ENCODE measurements at regions not wholly inside any gene's neighbourhood (a gene's known extent, or its start where the extent isn't known, plus 50 kb on each side); places are given as distances from the start of the nearest gene placed in this dataset.
"Not testable (repeated sequence)": the region's sequence is repeated elsewhere in the genome, so short reads cannot be mapped to it uniquely, and the experiment has no call there.

- no peak for DNase-seq (ENCODE audit: low read depth)
Observed at GRCh38 chr4:170724191-170724590, 634.4 kb upstream of the AADAT start.

GRCh38 chr4:170723171-170723570, 633.4 kb upstream of the AADAT start:
- no peak for DNase-seq (ENCODE audit: low read depth)

GRCh38 chr4:170721812-170722373, 632.1 kb upstream of the AADAT start:
- DNase-seq (ENCODE audit: low read depth): no peak

GRCh38 chr4:170716868-170717267, 627.1 kb upstream of the AADAT start:
- DNase-seq (ENCODE audit: low read depth): no peak

- DNase-seq (ENCODE audit: low read depth): no peak
Observed at GRCh38 chr4:170705907-170706306, 616.2 kb upstream of the AADAT start.

GRCh38 chr4:170700064-170700463, 610.3 kb upstream of the AADAT start:
- no peak for DNase-seq (ENCODE audit: low read depth)

- no peak for DNase-seq (ENCODE audit: low read depth)
Observed at GRCh38 chr4:170698334-170698733, 608.6 kb upstream of the AADAT start.

- DNase-seq (ENCODE audit: low read depth): no peak
Observed at GRCh38 chr4:170697845-170698244, 608.1 kb upstream of the AADAT start.

GRCh38 chr4:170697045-170697444, 607.3 kb upstream of the AADAT start:
- DNase-seq (ENCODE audit: low read depth): no peak

GRCh38 chr4:170691168-170691567, 601.4 kb upstream of the AADAT start:
- no peak for DNase-seq (ENCODE audit: low read depth)

- no peak for DNase-seq (ENCODE audit: low read depth)
Observed at GRCh38 chr4:170687751-170688150, 598.0 kb upstream of the AADAT start.

GRCh38 chr4:170685701-170686100, 595.9 kb upstream of the AADAT start:
- DNase-seq (ENCODE audit: low read depth): not testable (repeated sequence)

- DNase-seq (ENCODE audit: low read depth): no peak
Observed at GRCh38 chr4:170682558-170683294, 593.0 kb upstream of the AADAT start.

GRCh38 chr4:170682087-170682486, 592.3 kb upstream of the AADAT start:
- DNase-seq (ENCODE audit: low read depth): not testable (repeated sequence)

GRCh38 chr4:170675568-170676262, 586.0 kb upstream of the AADAT start:
- DNase-seq (ENCODE audit: low read depth): no peak

- DNase-seq (ENCODE audit: low read depth): no peak
Observed at GRCh38 chr4:170674176-170674575, 584.4 kb upstream of the AADAT start.

- DNase-seq (ENCODE audit: low read depth): no peak
Observed at GRCh38 chr4:170672381-170672965, 582.7 kb upstream of the AADAT start.

GRCh38 chr4:170671171-170671570, 581.4 kb upstream of the AADAT start:
- DNase-seq (ENCODE audit: low read depth): no peak

- no peak for DNase-seq (ENCODE audit: low read depth)
Observed at GRCh38 chr4:170667814-170668213, 578.1 kb upstream of the AADAT start.

- DNase-seq (ENCODE audit: low read depth): no peak
Observed at GRCh38 chr4:170666909-170667308, 577.2 kb upstream of the AADAT start.

- DNase-seq (ENCODE audit: low read depth): no peak
Observed at GRCh38 chr4:170662250-170662649, 572.5 kb upstream of the AADAT start.

- no peak for DNase-seq (ENCODE audit: low read depth)
Observed at GRCh38 chr4:170657761-170658160, 568.0 kb upstream of the AADAT start.
